RWPE2 (cell line): ENCODE measurements at regions not wholly inside any gene's neighbourhood (a gene's known extent, or its start where the extent isn't known, plus 50 kb on each side); places are given as distances from the start of the nearest gene placed in this dataset.
"Not testable (repeated sequence)": the region's sequence is repeated elsewhere in the genome, so short reads cannot be mapped to it uniquely, and the experiment has no call there.

Source experiments
- ATAC-seq: fragments of 200-7000 bp; cut with Tn5 transposase; 3 replicates; pipeline ENCODE4 v1.9.1; 2021; ENCODE audit warnings: low read depth
- DNase-seq: peaks from one replicate; pipeline ENCODE4 v3.0.0-alpha.2; 2020; ENCODE audit warnings: low spot score
- H3K27ac ChIP-seq: fragments of 450-650 bp; 2 replicates; pipeline ENCODE4 v1.5.1; 2017; ENCODE audit warnings: mild to moderate bottlenecking; ENCODE audit not compliant: poor library complexity, severe bottlenecking
- H3K27me3 ChIP-seq: fragments of 250-450 bp; sonication (Bioruptor Pico); 2 replicates; pipeline ENCODE4 v1.5.1; 2021; ENCODE audit warnings: mild to moderate bottlenecking, moderate library complexity; ENCODE audit not compliant: insufficient read depth, poor library complexity, severe bottlenecking
- H3K36me3 ChIP-seq: fragments of 250-450 bp; sonication (Bioruptor Pico); 2 replicates; pipeline ENCODE4 v1.5.1; 2020; ENCODE audit warnings: low read depth, mild to moderate bottlenecking, moderate library complexity
- H3K4me1 ChIP-seq: fragments of 250-450 bp; sonication (Bioruptor Pico); 2 replicates; pipeline ENCODE4 v1.5.1; 2021; ENCODE audit warnings: mild to moderate bottlenecking, moderate library complexity; ENCODE audit not compliant: insufficient read depth, poor library complexity, severe bottlenecking
- H3K4me3 ChIP-seq: fragments of 250-450 bp; sonication (Bioruptor Pico); 2 replicates; pipeline ENCODE4 v1.5.1; 2021; ENCODE audit warnings: mild to moderate bottlenecking, moderate library complexity; ENCODE audit not compliant: severe bottlenecking
- H3K9me3 ChIP-seq: fragments of 250-450 bp; sonication (Bioruptor Pico); 2 replicates; pipeline ENCODE4 v1.5.1; 2021; ENCODE audit warnings: mild to moderate bottlenecking, moderate library complexity; ENCODE audit not compliant: severe bottlenecking
- CTCF ChIP-seq: fragments of 450-650 bp; IDR thresholded peaks from one replicate; pipeline ENCODE4 v1.5.1; 2017; ENCODE audit warnings: mild to moderate bottlenecking, moderate library complexity; ENCODE audit not compliant: poor library complexity, severe bottlenecking

GRCh38 chr15:19899021-19899824 is 642.4 kb downstream of the GOLGA6L6 start:
- no peaks in the 10 kb centered on the region for H3K9me3 ChIP-seq
- ATAC-seq (no peak), DNase-seq (peak; percentile 34)
- no peaks in the 10 kb centered on the region for H3K36me3 ChIP-seq
- TF ChIP-seq CTCF, result no peak
- H3K27ac ChIP-seq, result no peak overlapping the region
- H3K4me1 ChIP-seq, result no peaks in the 10 kb centered on the region
- peaks cover 17% of the 10 kb centered on the region for H3K27me3 ChIP-seq
- no peak overlapping the region for H3K4me3 ChIP-seq

GRCh38 chr15:19888811-19889210 is 652.8 kb downstream of the GOLGA6L6 start:
- not testable (repeated sequence) for H3K4me1 ChIP-seq, DNase-seq, H3K9me3 ChIP-seq, H3K36me3 ChIP-seq, H3K4me3 ChIP-seq, H3K27ac ChIP-seq, ATAC-seq
- peaks cover 10% of the 10 kb centered on the region for H3K27me3 ChIP-seq
- peak; percentile 29 for TF ChIP-seq CTCF

GRCh38 chr15:19844061-19844460 is 697.5 kb downstream of the GOLGA6L6 start:
- DNase-seq, H3K27ac ChIP-seq, H3K9me3 ChIP-seq, ATAC-seq, H3K27me3 ChIP-seq, H3K36me3 ChIP-seq, H3K4me3 ChIP-seq, H3K4me1 ChIP-seq: not testable (repeated sequence)
